GM10248 (cell line): ENCODE measurements at regions not wholly inside any gene's neighbourhood (a gene's known extent, or its start where the extent isn't known, plus 50 kb on each side); places are given as distances from the start of the nearest gene placed in this dataset.

ENCODE experiments used
- CTCF ChIA-PET: fragments of 300-600 bp; sonication (Branson Sonifier 250); formaldehyde crosslinking; extraction: SDS; loops from one replicate; lab custom pipeline; 2021; ENCODE audit warnings: antibody characterized with exemption; lab: Yijun Ruan, JAX
- POLR2A ChIA-PET: fragments of 350-650 bp; sonication (Branson Sonifier 250); formaldehyde crosslinking; extraction: SDS; loops from one replicate; lab custom pipeline; 2020; ENCODE audit warnings: antibody characterized with exemption; lab: Yijun Ruan, JAX
- DNase-seq: peaks from one replicate; pipeline ENCODE4 v3.0.0; 2012; ENCODE audit errors: extremely low spot score
- CTCF ChIP-seq: IDR thresholded peaks from 2 replicates; pipeline ENCODE4 v1.5.1; 2012; ENCODE audit warnings: mild to moderate bottlenecking, low read depth; ENCODE audit errors: extremely low read depth, missing control alignments, control extremely low read depth

DNA sequence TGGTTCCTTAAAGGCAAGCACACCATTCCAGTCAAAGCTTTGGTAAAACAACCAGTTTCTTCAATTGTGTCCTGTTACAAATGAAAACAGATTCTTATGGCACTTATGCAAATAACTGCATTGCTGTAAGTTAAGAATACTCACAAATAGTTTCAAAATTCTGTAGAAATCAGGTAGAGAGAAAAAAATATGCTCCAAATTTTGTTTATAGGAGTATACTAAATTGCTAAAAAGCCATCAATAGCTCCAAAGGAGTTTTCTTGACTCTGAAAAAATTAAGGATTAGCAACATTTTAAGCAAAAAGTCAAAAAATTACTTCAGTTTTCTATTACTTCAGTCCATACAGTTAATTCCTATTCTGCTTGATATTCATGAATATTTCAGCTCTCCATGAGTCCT, 51.3 kb upstream of the KAT6B start:
- CTCF ChIA-PET: interaction anchor here (1.2 kb wide), 1 partner anchor 36 kb away, joined by 4 read pairs; no protein-coding TSS in a partner anchor
- DNase-seq: no peak
- POLR2A ChIA-PET: no interaction called here
- no peak for TF ChIP-seq CTCF
